G401 (cell line): ENCODE measurements at regions not wholly inside any gene's neighbourhood (a gene's known extent, or its start where the extent isn't known, plus 50 kb on each side); places are given as distances from the start of the nearest gene placed in this dataset.
A peak's percentile ranks its signal among the peaks of the same experiment; 100 is the strongest.
"Not testable (repeated sequence)": the region's sequence is repeated elsewhere in the genome, so short reads cannot be mapped to it uniquely, and the experiment has no call there.

ENCODE experiments used
- DNase-seq: peaks from one replicate; pipeline ENCODE4 v3.0.0-alpha.2; 2015; ENCODE audit warnings: low spot score
- in situ Hi-C: cut with HindIII; loops from 2 replicates; pipeline ENCODE4 v1.10.0; 2016; ENCODE audit warnings: low sequenced_read_pairs, mixed read lengths

GRCh38 chr4:18756671-18757070 is 735.1 kb upstream of the LCORL start:
- in situ Hi-C loops = no loop called here

GRCh38 chr4:18754180-18754579 is 732.6 kb upstream of the LCORL start:
- in situ Hi-C loops = no loop called here
- no peak for DNase-seq

More at GRCh38 chr4:18756671-18757070, 735.1 kb upstream of the LCORL start:
- DNase-seq = no peak

- DNase-seq = no peak
- in situ Hi-C loops = no loop called here
Observed at GRCh38 chr4:18751083-18751482, 729.5 kb upstream of the LCORL start.

GRCh38 chr4:18749391-18749790 is 727.8 kb upstream of the LCORL start:
- no peak for DNase-seq
- in situ Hi-C loops = no loop called here

GRCh38 chr4:18736551-18736950 is 715.0 kb upstream of the LCORL start:
- DNase-seq = no peak
- in situ Hi-C loops = no loop called here

GRCh38 chr4:18735740-18736268 is 714.2 kb upstream of the LCORL start:
- in situ Hi-C loops = no loop called here
- DNase-seq = no peak

- in situ Hi-C loops = no loop called here
- DNase-seq = no peak
Observed at GRCh38 chr4:18734405-18734804, 712.9 kb upstream of the LCORL start.

GRCh38 chr4:18733961-18734360 is 712.4 kb upstream of the LCORL start:
- no peak for DNase-seq
- in situ Hi-C loops = no loop called here

GRCh38 chr4:18722748-18723191 is 701.2 kb upstream of the LCORL start:
- in situ Hi-C loops = no loop called here
- DNase-seq = no peak

GRCh38 chr4:18698119-18698883 is 676.7 kb upstream of the LCORL start:
- no peak for DNase-seq
- in situ Hi-C loops = no loop called here

- no peak for DNase-seq
- in situ Hi-C loops = no loop called here
Observed at GRCh38 chr4:18695733-18696527, 674.4 kb upstream of the LCORL start.

GRCh38 chr4:18691431-18692200 is 670.1 kb upstream of the LCORL start:
- no peak for DNase-seq
- in situ Hi-C loops = no loop called here

GRCh38 chr4:18690291-18690955 is 668.9 kb upstream of the LCORL start:
- DNase-seq = no peak
- in situ Hi-C loops = no loop called here

GRCh38 chr4:18689308-18690115 is 668.0 kb upstream of the LCORL start:
- in situ Hi-C loops = no loop called here

GRCh38 chr4:18688351-18688750 is 666.8 kb upstream of the LCORL start:
- in situ Hi-C loops, DNase-seq: not testable (repeated sequence)

More at GRCh38 chr4:18689308-18690115, 668.0 kb upstream of the LCORL start:
- peak; percentile 68 for DNase-seq

GRCh38 chr4:18686338-18687037 is 664.9 kb upstream of the LCORL start:
- in situ Hi-C loops = no loop called here
- DNase-seq = no peak

- no peak for DNase-seq
- in situ Hi-C loops = no loop called here
Observed at GRCh38 chr4:18684932-18685331, 663.4 kb upstream of the LCORL start.

- DNase-seq = no peak
- in situ Hi-C loops = no loop called here
Observed at GRCh38 chr4:18676526-18676915, 655.0 kb upstream of the LCORL start.
